ENCODE measurements at regions not wholly inside any gene's neighbourhood (a gene's known extent, or its start where the extent isn't known, plus 50 kb on each side); places are given as distances from the start of the nearest gene placed in this dataset.

DNA sequence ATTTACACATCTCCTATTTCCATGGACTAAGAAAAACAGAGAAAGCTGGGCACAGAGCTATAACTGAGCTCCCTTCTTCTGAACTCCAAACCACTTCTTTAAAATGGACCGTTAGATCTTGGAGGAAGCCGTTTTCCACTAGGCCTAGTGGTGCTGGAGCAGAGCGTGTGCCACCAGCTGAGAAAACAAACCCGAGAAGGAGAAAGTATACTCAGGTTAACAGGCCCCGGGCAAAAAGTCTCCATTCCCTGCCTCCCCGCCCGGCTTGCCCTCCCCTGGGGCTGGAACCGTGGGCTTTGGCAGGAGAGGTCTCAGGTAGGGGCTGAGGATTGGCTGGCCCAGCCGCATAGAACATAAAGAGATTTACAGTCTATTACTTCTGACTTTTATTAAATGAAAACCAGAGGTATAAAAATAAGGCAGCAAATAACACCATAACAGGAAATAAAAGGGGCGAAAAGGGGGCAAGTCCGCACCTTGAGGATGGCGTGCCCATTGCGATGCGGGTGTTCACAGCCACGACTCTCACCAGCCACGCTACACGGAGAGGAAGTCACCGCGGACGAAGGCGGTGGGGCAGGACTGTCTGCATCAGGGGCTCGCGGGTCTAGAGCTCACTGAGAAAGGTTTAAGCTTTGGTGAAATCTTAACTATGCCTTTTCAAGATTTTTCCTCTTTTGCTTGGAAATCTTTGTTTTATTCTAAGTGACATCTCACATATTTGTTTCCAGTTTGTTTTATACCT is 191.2 kb upstream of the GMDS start:
- ChIA-PET CTCF (no interaction called here), POLR2A (interaction anchor here (0.5 kb wide), 1 partner anchor 179 kb away, joined by 9 read pairs; no protein-coding TSS in a partner anchor)
- H3K9me3 ChIP-seq (ENCODE audit: control insufficient read depth, insufficient read depth, low read depth, low read length) = no peaks in the 10 kb centered on the region
- in situ Hi-C loops (cut with HindIII; ENCODE audit: low pct_unique_long_range_greater_than_20kb, low sequenced_read_pairs) (no loop called here), intact Hi-C loops (cut with micrococcal nuclease; ENCODE audit: unreplicated experiment) (no loop called here)
- no peaks in the 10 kb centered on the region for H3K36me3 ChIP-seq (ENCODE audit: control insufficient read depth, insufficient read depth, low read length)
- TF ChIP-seq, protein P1, sequence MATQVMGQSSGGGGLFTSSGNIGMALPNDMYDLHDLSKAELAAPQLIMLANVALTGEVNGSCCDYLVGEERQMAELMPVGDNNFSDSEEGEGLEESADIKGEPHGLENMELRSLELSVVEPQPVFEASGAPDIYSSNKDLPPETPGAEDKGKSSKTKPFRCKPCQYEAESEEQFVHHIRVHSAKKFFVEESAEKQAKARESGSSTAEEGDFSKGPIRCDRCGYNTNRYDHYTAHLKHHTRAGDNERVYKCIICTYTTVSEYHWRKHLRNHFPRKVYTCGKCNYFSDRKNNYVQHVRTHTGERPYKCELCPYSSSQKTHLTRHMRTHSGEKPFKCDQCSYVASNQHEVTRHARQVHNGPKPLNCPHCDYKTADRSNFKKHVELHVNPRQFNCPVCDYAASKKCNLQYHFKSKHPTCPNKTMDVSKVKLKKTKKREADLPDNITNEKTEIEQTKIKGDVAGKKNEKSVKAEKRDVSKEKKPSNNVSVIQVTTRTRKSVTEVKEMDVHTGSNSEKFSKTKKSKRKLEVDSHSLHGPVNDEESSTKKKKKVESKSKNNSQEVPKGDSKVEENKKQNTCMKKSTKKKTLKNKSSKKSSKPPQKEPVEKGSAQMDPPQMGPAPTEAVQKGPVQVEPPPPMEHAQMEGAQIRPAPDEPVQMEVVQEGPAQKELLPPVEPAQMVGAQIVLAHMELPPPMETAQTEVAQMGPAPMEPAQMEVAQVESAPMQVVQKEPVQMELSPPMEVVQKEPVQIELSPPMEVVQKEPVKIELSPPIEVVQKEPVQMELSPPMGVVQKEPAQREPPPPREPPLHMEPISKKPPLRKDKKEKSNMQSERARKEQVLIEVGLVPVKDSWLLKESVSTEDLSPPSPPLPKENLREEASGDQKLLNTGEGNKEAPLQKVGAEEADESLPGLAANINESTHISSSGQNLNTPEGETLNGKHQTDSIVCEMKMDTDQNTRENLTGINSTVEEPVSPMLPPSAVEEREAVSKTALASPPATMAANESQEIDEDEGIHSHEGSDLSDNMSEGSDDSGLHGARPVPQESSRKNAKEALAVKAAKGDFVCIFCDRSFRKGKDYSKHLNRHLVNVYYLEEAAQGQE (IDR thresholded peaks at IDR 0.05; ENCODE audit: insufficient read depth in 1 of 2, low read depth in 2 of 2, low read length in 1 of 2) = no peak
- TF ChIP-seq POLR2AphosphoS5 (IDR thresholded peaks at IDR 0.05; ENCODE audit: low read depth, low read length) (no peak), SIN3A (IDR thresholded peaks at IDR 0.05; ENCODE audit: borderline replicate concordance, insufficient read depth, low read depth, low read length) (no peak), TCF7L2 (IDR thresholded peaks at IDR 0.05; ENCODE audit: low read depth, low read length) (no peak)
- TF ChIP-seq, protein P2, sequence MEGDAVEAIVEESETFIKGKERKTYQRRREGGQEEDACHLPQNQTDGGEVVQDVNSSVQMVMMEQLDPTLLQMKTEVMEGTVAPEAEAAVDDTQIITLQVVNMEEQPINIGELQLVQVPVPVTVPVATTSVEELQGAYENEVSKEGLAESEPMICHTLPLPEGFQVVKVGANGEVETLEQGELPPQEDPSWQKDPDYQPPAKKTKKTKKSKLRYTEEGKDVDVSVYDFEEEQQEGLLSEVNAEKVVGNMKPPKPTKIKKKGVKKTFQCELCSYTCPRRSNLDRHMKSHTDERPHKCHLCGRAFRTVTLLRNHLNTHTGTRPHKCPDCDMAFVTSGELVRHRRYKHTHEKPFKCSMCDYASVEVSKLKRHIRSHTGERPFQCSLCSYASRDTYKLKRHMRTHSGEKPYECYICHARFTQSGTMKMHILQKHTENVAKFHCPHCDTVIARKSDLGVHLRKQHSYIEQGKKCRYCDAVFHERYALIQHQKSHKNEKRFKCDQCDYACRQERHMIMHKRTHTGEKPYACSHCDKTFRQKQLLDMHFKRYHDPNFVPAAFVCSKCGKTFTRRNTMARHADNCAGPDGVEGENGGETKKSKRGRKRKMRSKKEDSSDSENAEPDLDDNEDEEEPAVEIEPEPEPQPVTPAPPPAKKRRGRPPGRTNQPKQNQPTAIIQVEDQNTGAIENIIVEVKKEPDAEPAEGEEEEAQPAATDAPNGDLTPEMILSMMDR (IDR thresholded peaks at IDR 0.05) = no peak
- no TSS peak for BruUV-seq (replicated peaks)
- peaks cover 6% of the 10 kb centered on the region; the same call in 1 of the 2 replicates for H3K27me3 ChIP-seq (ENCODE audit: control insufficient read depth, insufficient read depth, low read length)
- no peak overlapping the region for H3K4me3 ChIP-seq (ENCODE audit: low read depth in 2 of 2, low read length in 2 of 2)
- no peak for DNase-seq (ENCODE audit: low read depth, low spot score)
- H3K4me1 ChIP-seq (ENCODE audit: control insufficient read depth, insufficient read depth, low read length) = no peaks in the 10 kb centered on the region
- no peak for ATAC-seq
- H3K27ac ChIP-seq (ENCODE audit: low read length) = no peak overlapping the region

DNA sequence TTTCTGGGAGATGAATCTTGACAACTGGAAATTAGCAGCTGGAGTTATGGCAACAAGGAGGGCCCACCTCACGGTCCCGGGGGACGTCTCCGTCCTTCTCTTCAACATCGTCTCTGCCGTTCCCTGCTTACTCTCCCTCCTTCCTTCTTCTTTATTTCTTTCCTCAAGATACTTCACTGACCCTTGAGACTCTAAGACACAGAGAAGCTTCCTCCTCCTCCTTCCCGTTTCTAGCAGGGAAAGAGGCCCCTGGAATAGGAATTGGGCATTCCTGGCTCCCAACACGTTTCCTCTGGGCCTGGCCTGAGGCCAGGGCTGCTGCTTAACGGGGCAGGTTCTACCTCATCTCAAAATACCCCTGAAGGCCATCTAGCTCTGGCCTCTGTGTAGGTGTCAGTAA is 189.9 kb upstream of the GMDS start:
- intact Hi-C loops (cut with micrococcal nuclease; ENCODE audit: unreplicated experiment) (no loop called here), in situ Hi-C loops (cut with HindIII; ENCODE audit: low pct_unique_long_range_greater_than_20kb, low sequenced_read_pairs) (no loop called here)
- BruUV-seq (replicated peaks) = no TSS peak
- Histone ChIP-seq H3K27ac (ENCODE audit: low read length) (no peak overlapping the region), H3K9me3 (ENCODE audit: control insufficient read depth, insufficient read depth, low read depth, low read length) (no peaks in the 10 kb centered on the region), H3K27me3 (ENCODE audit: control insufficient read depth, insufficient read depth, low read length) (peaks cover 2% of the 10 kb centered on the region; the same call in 1 of the 2 replicates), H3K4me3 (ENCODE audit: low read depth in 2 of 2, low read length in 2 of 2) (no peak overlapping the region), H3K4me1 (ENCODE audit: control insufficient read depth, insufficient read depth, low read length) (no peaks in the 10 kb centered on the region), H3K36me3 (ENCODE audit: control insufficient read depth, insufficient read depth, low read length) (no peaks in the 10 kb centered on the region)
- CTCF ChIA-PET = no interaction called here
- POLR2A ChIA-PET = no interaction called here
- DNase-seq (ENCODE audit: low read depth, low spot score) (no peak), ATAC-seq (no peak)
- no peak for TF ChIP-seq SIN3A (IDR thresholded peaks at IDR 0.05; ENCODE audit: borderline replicate concordance, insufficient read depth, low read depth, low read length)
- TF ChIP-seq, protein P1 (IDR thresholded peaks at IDR 0.05; ENCODE audit: insufficient read depth in 1 of 2, low read depth in 2 of 2, low read length in 1 of 2) = no peak
- no peak for TF ChIP-seq TCF7L2 (IDR thresholded peaks at IDR 0.05; ENCODE audit: low read depth, low read length)
- no peak for TF ChIP-seq POLR2AphosphoS5 (IDR thresholded peaks at IDR 0.05; ENCODE audit: low read depth, low read length)
- TF ChIP-seq, protein P2 (IDR thresholded peaks at IDR 0.05) = no peak

Data from Panc1 (cell line).